ENCODE measurements at regions not wholly inside any gene's neighbourhood (a gene's known extent, or its start where the extent isn't known, plus 50 kb on each side); places are given as distances from the start of the nearest gene placed in this dataset.

DNA sequence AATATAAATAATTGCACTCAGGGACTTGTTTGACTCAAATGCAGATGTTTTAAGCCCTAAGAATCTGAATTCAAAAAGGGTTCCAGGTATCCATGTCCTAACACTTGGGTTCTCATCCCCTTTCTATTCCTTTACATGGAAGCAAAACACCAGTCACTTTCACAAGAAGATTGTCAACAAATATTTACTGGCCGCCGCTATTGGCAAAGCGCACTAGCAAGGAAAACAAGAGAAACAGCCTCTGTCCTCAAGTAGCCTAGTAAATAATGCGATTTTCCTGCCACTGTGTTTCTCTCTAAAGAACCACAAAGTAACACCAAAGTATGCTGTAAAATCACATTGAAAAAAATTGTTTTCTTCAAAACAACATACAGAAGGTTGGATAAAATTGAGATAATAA lies 66.7 kb upstream of the EZH2 start:
- no peaks in the 10 kb centered on the region for H3K4me1 Mint-ChIP-seq
- H3K27me3 Mint-ChIP-seq, result no peaks in the 10 kb centered on the region
- CTCF ChIA-PET, result no interaction called here
- H3K9me3 Mint-ChIP-seq, result no peaks in the 10 kb centered on the region
- POLR2A ChIA-PET, result no interaction called here
- no peak overlapping the region for H3K4me3 Mint-ChIP-seq
- H3K36me3 Mint-ChIP-seq (ENCODE audit: low read depth), result no peaks in the 10 kb centered on the region
- DNase-seq, result no peak
- H3K27ac Mint-ChIP-seq, result no peak overlapping the region

DNA sequence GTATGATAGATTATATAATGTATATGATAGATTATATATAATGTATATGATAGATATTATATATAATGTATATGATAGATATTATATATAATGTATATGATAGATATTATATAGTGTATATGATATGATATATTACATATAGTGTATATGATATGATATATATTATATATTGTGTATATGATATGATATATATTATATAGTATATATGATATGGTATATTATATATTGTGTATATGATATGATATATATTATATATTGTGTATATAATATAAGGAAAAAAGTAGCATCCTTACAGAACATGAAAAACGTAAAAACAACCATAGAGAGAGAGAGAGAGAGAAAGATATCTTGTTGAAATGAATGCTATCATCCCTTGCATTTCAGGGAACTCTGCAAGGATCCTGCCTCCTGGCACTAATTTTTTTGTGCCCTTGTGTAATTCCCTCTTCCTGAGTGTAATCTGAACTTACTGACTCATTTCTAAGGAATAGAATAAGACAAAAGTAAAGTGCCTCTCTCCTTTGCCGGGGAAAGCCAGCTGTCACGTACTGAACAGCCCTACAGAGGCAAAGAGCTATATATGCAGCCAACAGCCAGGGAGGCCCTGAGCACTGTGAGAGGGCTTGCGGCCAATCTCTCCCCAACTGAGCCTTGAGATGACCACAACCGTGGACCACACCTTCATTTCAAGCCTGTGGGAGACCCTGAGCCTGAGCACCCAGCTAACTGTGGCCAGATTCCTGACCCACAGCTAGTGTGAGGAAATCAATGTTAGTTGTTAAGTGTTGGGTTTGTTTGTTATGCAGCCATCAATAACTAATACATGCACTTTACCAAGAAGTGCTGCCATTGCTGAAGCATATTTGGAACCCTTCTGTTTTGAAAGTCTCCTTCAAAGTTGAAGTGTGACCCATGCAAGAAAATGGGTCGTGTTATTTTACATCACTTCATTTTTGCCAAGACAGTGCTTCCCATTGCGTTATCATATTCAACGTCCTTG lies 61.1 kb upstream of the EZH2 start:
- no peaks in the 10 kb centered on the region for H3K36me3 Mint-ChIP-seq (ENCODE audit: low read depth)
- H3K9me3 Mint-ChIP-seq, result no peaks in the 10 kb centered on the region
- H3K4me3 Mint-ChIP-seq, result no peak overlapping the region
- no peaks in the 10 kb centered on the region for H3K27me3 Mint-ChIP-seq
- H3K4me1 Mint-ChIP-seq, result peaks cover 10% of the 10 kb centered on the region
- CTCF ChIA-PET, result no interaction called here
- no peak for DNase-seq
- POLR2A ChIA-PET, result interaction anchor here (0.6 kb wide), 1 partner anchor 34 kb away, joined by 6 read pairs; no protein-coding TSS in a partner anchor
- H3K27ac Mint-ChIP-seq, result no peak overlapping the region

DNA sequence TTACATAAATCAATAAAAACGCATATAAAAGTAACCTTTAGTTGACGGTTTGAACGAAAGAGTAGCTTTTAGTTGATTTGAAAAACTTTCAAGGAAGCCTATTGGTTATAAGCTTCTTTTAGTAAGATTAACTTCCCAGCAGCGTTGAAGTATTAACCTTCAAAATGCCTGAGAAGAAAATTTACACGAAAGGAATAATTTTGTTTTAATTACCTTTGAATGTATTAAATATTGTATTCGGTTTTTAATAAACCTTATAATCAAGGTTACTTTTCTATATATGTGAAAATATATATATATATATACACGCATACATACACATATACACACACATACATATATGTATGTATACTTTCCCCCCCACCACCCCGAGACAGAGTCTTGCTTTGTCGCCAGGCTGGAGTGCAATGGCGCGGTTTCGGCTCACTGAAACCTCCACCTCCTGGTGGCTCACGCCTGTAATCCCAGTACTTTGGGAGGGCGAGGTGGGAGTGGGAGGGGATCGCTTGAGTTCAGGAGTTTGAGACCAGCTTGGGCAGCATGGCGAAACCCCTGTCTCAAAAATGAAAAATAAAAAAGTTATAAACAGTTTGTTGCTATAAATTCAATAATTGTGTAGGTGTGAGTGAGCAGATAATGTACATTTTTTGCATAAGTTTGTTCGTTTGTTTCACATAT lies 57.6 kb upstream of the EZH2 start:
- no peaks in the 10 kb centered on the region for H3K36me3 Mint-ChIP-seq (ENCODE audit: low read depth)
- H3K4me1 Mint-ChIP-seq, result peaks cover 24% of the 10 kb centered on the region
- DNase-seq, result peak; percentile 79
- ChIA-PET POLR2A (interaction anchor here (1.0 to 1.7 kb wide), 3 partner anchors 11 to 59 kb away, joined by 3 to 8 read pairs (median 5); no protein-coding TSS in a partner anchor), CTCF (interaction anchor here (0.8 to 1.8 kb wide), 17 partner anchors 9 to 332 kb away, joined by 3 to 6 read pairs (median 5); no protein-coding TSS in a partner anchor)
- peak overlapping the region; percentile 99 for H3K27ac Mint-ChIP-seq
- H3K4me3 Mint-ChIP-seq, result peak overlapping the region; percentile 91
- no peaks in the 10 kb centered on the region for H3K27me3 Mint-ChIP-seq
- H3K9me3 Mint-ChIP-seq, result no peaks in the 10 kb centered on the region

DNA sequence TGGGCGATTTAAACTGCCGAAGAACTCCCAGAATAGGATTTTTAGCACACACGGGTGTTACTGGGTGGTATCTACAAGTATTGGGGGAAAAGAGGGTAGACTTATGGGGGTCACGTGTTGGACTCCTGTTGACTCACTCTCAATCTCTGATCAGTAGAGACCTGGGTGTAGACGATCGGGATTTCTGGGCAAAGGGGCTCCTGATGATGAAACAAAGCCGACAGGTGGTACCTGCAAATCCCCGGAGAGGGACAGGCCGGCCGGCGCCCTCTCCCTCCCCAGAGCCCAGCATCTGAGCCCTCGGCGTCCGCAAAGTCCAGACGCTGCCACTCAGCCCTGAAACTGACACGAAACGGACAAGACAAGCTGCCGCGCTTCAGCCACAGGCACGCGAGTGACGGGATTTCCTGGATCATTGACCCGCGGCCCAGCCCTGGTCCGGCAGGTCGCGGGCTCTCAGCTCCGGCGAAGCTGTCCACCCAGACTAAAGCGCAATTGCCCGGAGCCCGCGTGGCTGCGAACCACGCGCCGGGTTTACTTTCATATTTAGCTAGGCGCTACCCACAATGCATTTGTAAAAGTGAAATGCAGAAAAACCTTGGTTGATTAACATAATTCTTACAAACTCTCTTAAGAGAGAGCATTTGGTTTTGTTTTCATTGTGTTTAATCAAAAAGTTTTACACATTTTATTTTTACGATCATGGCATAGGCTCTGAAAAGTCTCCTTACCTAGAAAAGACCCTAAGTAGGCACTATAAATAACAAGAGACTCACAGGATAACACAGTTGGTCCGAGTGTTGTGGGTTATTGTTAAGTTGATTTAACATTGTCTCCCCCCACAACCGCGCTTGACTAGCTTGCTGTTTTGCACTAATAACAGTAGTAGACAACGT lies 56.9 kb upstream of the EZH2 start:
- CTCF ChIA-PET, result interaction anchor here (0.6 to 1.8 kb wide), 16 partner anchors 8 to 90 kb away, joined by 3 to 6 read pairs (median 5); no protein-coding TSS in a partner anchor
- Mint-ChIP-seq H3K4me3 (peak overlapping the region; percentile 91), H3K27ac (peak overlapping the region; percentile 99), H3K9me3 (no peaks in the 10 kb centered on the region), H3K4me1 (peaks cover 24% of the 10 kb centered on the region), H3K36me3 (ENCODE audit: low read depth) (no peaks in the 10 kb centered on the region), H3K27me3 (no peaks in the 10 kb centered on the region)
- peak; percentile 75 for DNase-seq
- POLR2A ChIA-PET, result interaction anchor here (1.0 to 1.7 kb wide), 3 partner anchors 10 to 58 kb away, joined by 3 to 8 read pairs (median 5); no protein-coding TSS in a partner anchor

DNA sequence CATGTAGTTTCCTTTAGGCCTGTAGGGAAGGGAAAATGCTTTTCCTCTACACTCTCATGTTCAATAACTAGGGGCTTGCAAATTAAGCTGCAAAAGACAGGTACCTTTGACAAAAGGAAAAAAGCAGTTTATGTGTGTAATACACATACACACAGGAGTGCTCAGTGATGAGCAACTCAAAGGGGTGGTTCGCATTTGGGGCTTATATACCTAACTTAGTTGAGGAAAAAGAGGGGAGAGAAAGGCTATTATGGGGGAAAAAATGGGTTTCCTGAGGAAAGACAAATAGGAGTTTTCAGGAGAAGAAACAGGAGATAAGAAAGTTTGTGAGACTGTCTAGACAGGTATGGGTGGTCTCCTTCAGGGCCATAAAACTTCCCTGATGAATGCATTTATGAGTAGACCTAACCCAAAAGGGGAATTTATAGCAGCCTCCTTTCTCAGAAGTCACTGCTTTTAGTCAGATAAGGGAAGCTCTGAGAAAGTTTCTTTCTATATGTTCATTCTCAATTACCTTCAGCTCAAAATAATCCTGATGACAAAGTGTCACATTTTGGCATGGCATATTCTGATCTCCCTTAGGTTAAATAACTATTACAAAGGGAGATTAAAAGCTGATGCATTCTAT lies 55.2 kb upstream of the EZH2 start:
- no peak for DNase-seq
- Mint-ChIP-seq H3K27me3 (no peaks in the 10 kb centered on the region), H3K4me1 (peaks cover 25% of the 10 kb centered on the region), H3K36me3 (ENCODE audit: low read depth) (no peaks in the 10 kb centered on the region), H3K27ac (peak overlapping the region; percentile 26), H3K4me3 (no peak overlapping the region), H3K9me3 (no peaks in the 10 kb centered on the region)
- CTCF ChIA-PET, result interaction anchor here (0.6 to 1.4 kb wide), 4 partner anchors 9 to 84 kb away, joined by 3 to 7 read pairs (median 3); no protein-coding TSS in a partner anchor
- POLR2A ChIA-PET, result no interaction called here

DNA sequence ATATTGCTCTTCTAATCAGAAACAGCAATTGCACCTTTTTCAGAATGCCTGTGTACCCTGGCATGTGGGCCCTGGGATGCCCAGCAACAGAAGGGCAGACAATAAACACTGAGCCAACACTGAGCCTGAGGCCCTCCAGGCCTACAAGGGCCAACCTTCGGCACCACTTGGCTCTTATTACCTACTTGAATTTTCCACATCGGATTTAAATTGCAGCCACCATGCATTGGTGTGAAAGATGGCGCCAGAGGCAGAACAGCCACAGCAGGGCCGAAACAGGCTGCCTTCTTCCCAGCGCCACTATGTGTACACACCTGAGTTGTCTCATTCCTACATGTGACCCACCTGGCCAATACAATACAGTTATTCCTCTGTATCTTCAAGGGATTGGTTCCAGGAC lies 51.4 kb upstream of the EZH2 start:
- Mint-ChIP-seq H3K4me1 (peaks cover 25% of the 10 kb centered on the region), H3K27ac (no peak overlapping the region), H3K9me3 (no peaks in the 10 kb centered on the region), H3K27me3 (no peaks in the 10 kb centered on the region), H3K36me3 (ENCODE audit: low read depth) (peaks cover 2% of the 10 kb centered on the region), H3K4me3 (no peak overlapping the region)
- no peak for DNase-seq
- POLR2A ChIA-PET, result no interaction called here
- CTCF ChIA-PET, result no interaction called here

All from activated CD4-positive, alpha-beta T cell treated with anti-CD3 and anti-CD28 coated beads, Interleukin-2, amount 10 ng/mL, durations not matched to agents 7 days and 5 days (primary cell).